ENCODE measurements at regions not wholly inside any gene's neighbourhood (a gene's known extent, or its start where the extent isn't known, plus 50 kb on each side); places are given as distances from the start of the nearest gene placed in this dataset.

- TF ChIP-seq, protein P1, sequence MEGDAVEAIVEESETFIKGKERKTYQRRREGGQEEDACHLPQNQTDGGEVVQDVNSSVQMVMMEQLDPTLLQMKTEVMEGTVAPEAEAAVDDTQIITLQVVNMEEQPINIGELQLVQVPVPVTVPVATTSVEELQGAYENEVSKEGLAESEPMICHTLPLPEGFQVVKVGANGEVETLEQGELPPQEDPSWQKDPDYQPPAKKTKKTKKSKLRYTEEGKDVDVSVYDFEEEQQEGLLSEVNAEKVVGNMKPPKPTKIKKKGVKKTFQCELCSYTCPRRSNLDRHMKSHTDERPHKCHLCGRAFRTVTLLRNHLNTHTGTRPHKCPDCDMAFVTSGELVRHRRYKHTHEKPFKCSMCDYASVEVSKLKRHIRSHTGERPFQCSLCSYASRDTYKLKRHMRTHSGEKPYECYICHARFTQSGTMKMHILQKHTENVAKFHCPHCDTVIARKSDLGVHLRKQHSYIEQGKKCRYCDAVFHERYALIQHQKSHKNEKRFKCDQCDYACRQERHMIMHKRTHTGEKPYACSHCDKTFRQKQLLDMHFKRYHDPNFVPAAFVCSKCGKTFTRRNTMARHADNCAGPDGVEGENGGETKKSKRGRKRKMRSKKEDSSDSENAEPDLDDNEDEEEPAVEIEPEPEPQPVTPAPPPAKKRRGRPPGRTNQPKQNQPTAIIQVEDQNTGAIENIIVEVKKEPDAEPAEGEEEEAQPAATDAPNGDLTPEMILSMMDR (IDR thresholded peaks at IDR 0.05): no peak
- TF ChIP-seq, protein P2, sequence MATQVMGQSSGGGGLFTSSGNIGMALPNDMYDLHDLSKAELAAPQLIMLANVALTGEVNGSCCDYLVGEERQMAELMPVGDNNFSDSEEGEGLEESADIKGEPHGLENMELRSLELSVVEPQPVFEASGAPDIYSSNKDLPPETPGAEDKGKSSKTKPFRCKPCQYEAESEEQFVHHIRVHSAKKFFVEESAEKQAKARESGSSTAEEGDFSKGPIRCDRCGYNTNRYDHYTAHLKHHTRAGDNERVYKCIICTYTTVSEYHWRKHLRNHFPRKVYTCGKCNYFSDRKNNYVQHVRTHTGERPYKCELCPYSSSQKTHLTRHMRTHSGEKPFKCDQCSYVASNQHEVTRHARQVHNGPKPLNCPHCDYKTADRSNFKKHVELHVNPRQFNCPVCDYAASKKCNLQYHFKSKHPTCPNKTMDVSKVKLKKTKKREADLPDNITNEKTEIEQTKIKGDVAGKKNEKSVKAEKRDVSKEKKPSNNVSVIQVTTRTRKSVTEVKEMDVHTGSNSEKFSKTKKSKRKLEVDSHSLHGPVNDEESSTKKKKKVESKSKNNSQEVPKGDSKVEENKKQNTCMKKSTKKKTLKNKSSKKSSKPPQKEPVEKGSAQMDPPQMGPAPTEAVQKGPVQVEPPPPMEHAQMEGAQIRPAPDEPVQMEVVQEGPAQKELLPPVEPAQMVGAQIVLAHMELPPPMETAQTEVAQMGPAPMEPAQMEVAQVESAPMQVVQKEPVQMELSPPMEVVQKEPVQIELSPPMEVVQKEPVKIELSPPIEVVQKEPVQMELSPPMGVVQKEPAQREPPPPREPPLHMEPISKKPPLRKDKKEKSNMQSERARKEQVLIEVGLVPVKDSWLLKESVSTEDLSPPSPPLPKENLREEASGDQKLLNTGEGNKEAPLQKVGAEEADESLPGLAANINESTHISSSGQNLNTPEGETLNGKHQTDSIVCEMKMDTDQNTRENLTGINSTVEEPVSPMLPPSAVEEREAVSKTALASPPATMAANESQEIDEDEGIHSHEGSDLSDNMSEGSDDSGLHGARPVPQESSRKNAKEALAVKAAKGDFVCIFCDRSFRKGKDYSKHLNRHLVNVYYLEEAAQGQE (IDR thresholded peaks at IDR 0.05; ENCODE audit: insufficient read depth in 1 of 2, low read depth in 2 of 2, low read length in 1 of 2): no peak
These were observed 628.2 kb downstream of the NTRK3 start for GRCh38 chr15:87628311-87628710.
